IMR-90 (cell line): ENCODE measurements at regions not wholly inside any gene's neighbourhood (a gene's known extent, or its start where the extent isn't known, plus 50 kb on each side); places are given as distances from the start of the nearest gene placed in this dataset.

Source experiments
- ATAC-seq: fragments of 200-7000 bp; cut with Tn5 transposase; 2 replicates; pipeline ENCODE4 v1.9.1; 2020; ENCODE audit warnings: low read depth, mild to moderate bottlenecking, moderate library complexity
- BruUV-seq: library from RNA; stranded (reverse); fragments of 400-500 nt; replicated peaks from 2 replicates; lab custom pipeline; 2021; lab: Mats Ljungman, UMichigan
- CTCF ChIA-PET: fragments of 300-600 bp; formaldehyde crosslinking; extraction: SDS; loops from one replicate; lab custom pipeline; 2021; ENCODE audit warnings: antibody characterized with exemption; lab: Yijun Ruan, JAX
- POLR2A ChIA-PET: fragments of 300-600 bp; sonication (Branson Sonifier 250); formaldehyde crosslinking; loops from one replicate; lab custom pipeline; 2022; ENCODE audit warnings: antibody characterized with exemption; ENCODE audit not compliant: unreplicated experiment; lab: Charles Lee
- DNase-seq: peaks from one replicate; pipeline ENCODE4 v3.0.0; 2013
- H2AFZ ChIP-seq: replicated peaks from 2 replicates; pipeline ENCODE3; 2013; ENCODE audit warnings: low read length, mild to moderate bottlenecking; ENCODE audit not compliant: poor library complexity
- H2AK5ac ChIP-seq: 2 replicates; pipeline ENCODE4 v1.6.1; 2013; ENCODE audit warnings: low read depth, low read length, inconsistent platforms
- H2AK9ac ChIP-seq: replicated peaks from 2 replicates; pipeline ENCODE3; 2013; ENCODE audit warnings: mild to moderate bottlenecking, low read depth, low read length, moderate library complexity; ENCODE audit not compliant: poor library complexity
- H2BK120ac ChIP-seq: 2 replicates; pipeline ENCODE4 v1.6.1; 2013; ENCODE audit warnings: low read depth, low read length, inconsistent platforms
- H2BK15ac ChIP-seq: 3 replicates; pipeline ENCODE4 v1.6.1; 2013; ENCODE audit warnings: low read depth, low read length, inconsistent platforms
- H2BK20ac ChIP-seq: 2 replicates; pipeline ENCODE4 v1.6.1; 2013; ENCODE audit warnings: low read depth, mild to moderate bottlenecking, inconsistent platforms, low read length, moderate library complexity
- H2BK5ac ChIP-seq: 2 replicates; pipeline ENCODE4 v1.6.1; 2013; ENCODE audit warnings: mild to moderate bottlenecking, low read depth, low read length, inconsistent platforms; ENCODE audit not compliant: poor library complexity, severe bottlenecking
- H3K14ac ChIP-seq: replicated peaks from 2 replicates; pipeline ENCODE4 v1.6.1; 2013; ENCODE audit warnings: low read depth, low read length, inconsistent platforms
- H3K18ac ChIP-seq: 2 replicates; pipeline ENCODE4 v1.6.1; 2013; ENCODE audit warnings: low read depth, low read length, control low read depth
- H3K23ac ChIP-seq: 2 replicates; pipeline ENCODE4 v1.6.1; 2013; ENCODE audit warnings: low read depth, low read length, inconsistent platforms
- H3K27ac ChIP-seq: 2 replicates; pipeline ENCODE4 v1.5.1; 2013; ENCODE audit warnings: mild to moderate bottlenecking, control low read depth, low read length; ENCODE audit not compliant: insufficient read depth
- H3K27me3 ChIP-seq: 2 replicates; pipeline ENCODE4 v1.6.1; 2013; ENCODE audit warnings: low read length; ENCODE audit not compliant: control insufficient read depth, insufficient read depth
- H3K36me3 ChIP-seq: 2 replicates; pipeline ENCODE4 v1.6.1; 2013; ENCODE audit warnings: low read length, mixed read lengths; ENCODE audit not compliant: control insufficient read depth, insufficient read depth
- H3K4ac ChIP-seq: 2 replicates; pipeline ENCODE4 v1.6.1; 2013; ENCODE audit warnings: low read depth, low read length, inconsistent platforms
- H3K4me1 ChIP-seq: 2 replicates; pipeline ENCODE4 v1.6.1; 2013; ENCODE audit warnings: low read length, mixed read lengths; ENCODE audit not compliant: control insufficient read depth, insufficient read depth
- H3K4me2 ChIP-seq: 2 replicates; pipeline ENCODE4 v1.6.1; 2013; ENCODE audit warnings: low read depth, mild to moderate bottlenecking, control low read depth, low read length, moderate library complexity
- H3K4me3 ChIP-seq: 2 replicates; pipeline ENCODE4 v1.5.1; 2013; ENCODE audit warnings: low read depth, mild to moderate bottlenecking, control low read depth, low read length, moderate library complexity; ENCODE audit not compliant: insufficient read depth
- H3K56ac ChIP-seq: 2 replicates; pipeline ENCODE4 v1.6.1; 2013; ENCODE audit warnings: low read length, inconsistent platforms; ENCODE audit not compliant: insufficient read depth; ENCODE audit errors: extremely low read depth
- H3K79me1 ChIP-seq, 2 experiments: 2 replicates each; pipeline ENCODE4 v1.6.1; 2013; ENCODE audit warnings: low read length in 2 of 2, inconsistent platforms in 1 of 2, low read depth in 1 of 2
- H3K9ac ChIP-seq: 2 replicates; pipeline ENCODE4 v1.6.1; 2013; ENCODE audit warnings: low read depth, low read length, control low read depth
- H3K9me1 ChIP-seq: 2 replicates; pipeline ENCODE4 v1.6.1; 2013; ENCODE audit warnings: low read length, inconsistent platforms; ENCODE audit not compliant: insufficient read depth
- H3K9me3 ChIP-seq: 2 replicates; pipeline ENCODE4 v1.6.1; 2013; ENCODE audit warnings: low read length; ENCODE audit not compliant: control insufficient read depth, insufficient read depth
- H4K20me1 ChIP-seq: 2 replicates; pipeline ENCODE4 v1.6.1; 2013; ENCODE audit warnings: low read length, inconsistent platforms; ENCODE audit not compliant: insufficient read depth
- H4K5ac ChIP-seq: 2 replicates; pipeline ENCODE4 v1.6.1; 2013; ENCODE audit warnings: mild to moderate bottlenecking, low read depth, low read length, control low read depth
- H4K8ac ChIP-seq, 2 experiments: 2 replicates each; pipeline ENCODE4 v1.6.1; 2013; ENCODE audit warnings: low read depth in 2 of 2, low read length in 2 of 2, control low read depth in 1 of 2, inconsistent platforms in 1 of 2
- H4K91ac ChIP-seq: 2 replicates; pipeline ENCODE4 v1.6.1; 2013; ENCODE audit warnings: low read depth, low read length, inconsistent platforms; ENCODE audit not compliant: insufficient read depth
- BHLHE40 ChIP-seq: fragments of 150-350 bp; IDR thresholded peaks from 2 replicates; pipeline ENCODE4 v1.6.1; 2016; ENCODE audit warnings: mild to moderate bottlenecking, low read depth, low read length
- CEBPB ChIP-seq: IDR thresholded peaks from 2 replicates; pipeline ENCODE4 v1.6.1; 2012; ENCODE audit warnings: low read depth, low read length, improper control_type of control experiment
- CHD1 ChIP-seq: IDR thresholded peaks from 2 replicates; pipeline ENCODE4 v1.6.1; 2012; ENCODE audit warnings: low read depth, low read length, improper control_type of control experiment
- CTCF ChIP-seq: conservative IDR thresholded peaks from 2 replicates; pipeline ENCODE4 v1.5.1; 2012; ENCODE audit warnings: mild to moderate bottlenecking, low read depth, low read length, improper control_type of control experiment
- FOS ChIP-seq: fragments of 150-350 bp; IDR thresholded peaks from 2 replicates; pipeline ENCODE4 v1.6.1; 2016; ENCODE audit warnings: low read depth, low read length
- MAFK ChIP-seq: IDR thresholded peaks from 2 replicates; pipeline ENCODE4 v1.6.1; 2012; ENCODE audit warnings: low read depth, low read length, improper control_type of control experiment
- MAZ ChIP-seq: IDR thresholded peaks from 2 replicates; pipeline ENCODE4 v1.6.1; 2012; ENCODE audit warnings: low read depth, mild to moderate bottlenecking, low read length, improper control_type of control experiment, moderate library complexity, borderline replicate concordance
- MXI1 ChIP-seq: IDR thresholded peaks from 2 replicates; pipeline ENCODE4 v1.6.1; 2012; ENCODE audit warnings: low read depth, mild to moderate bottlenecking, low read length, moderate library complexity, borderline replicate concordance
- NFE2L2 ChIP-seq: fragments of 150-350 bp; IDR thresholded peaks from 2 replicates; pipeline ENCODE4 v1.6.1; 2016; ENCODE audit warnings: low read depth, mild to moderate bottlenecking, low read length
- POLR2A ChIP-seq: IDR thresholded peaks from 2 replicates; pipeline ENCODE4 v1.6.1; 2012; ENCODE audit warnings: mild to moderate bottlenecking, low read depth, low read length
- RCOR1 ChIP-seq: IDR thresholded peaks from 2 replicates; pipeline ENCODE4 v1.6.1; 2012; ENCODE audit warnings: mild to moderate bottlenecking, low read length, improper control_type of control experiment; ENCODE audit not compliant: insufficient replicate concordance
- RFX5 ChIP-seq: IDR thresholded peaks from 2 replicates; pipeline ENCODE4 v1.8.0; 2012; ENCODE audit warnings: low read depth, mild to moderate bottlenecking, low read length, moderate library complexity
- SMC3 ChIP-seq: fragments of 150-350 bp; IDR thresholded peaks from 2 replicates; pipeline ENCODE4 v1.6.1; 2016; ENCODE audit warnings: low read depth, mild to moderate bottlenecking, antibody characterized with exemption, low read length, moderate library complexity
- USF2 ChIP-seq: fragments of 150-350 bp; IDR thresholded peaks from 2 replicates; pipeline ENCODE4 v1.6.1; 2017; ENCODE audit warnings: mild to moderate bottlenecking, antibody characterized with exemption, low read length, low read depth
- WGBS, 2 experiments: methylation state at CpG; one replicate each; pipeline versions ENCODE4 v1.1.5 to v1.1.7; 2013; ENCODE audit warnings: missing lambda C conversion rate in 2 of 2; ENCODE audit not compliant: insufficient read length in 1 of 2; ENCODE audit errors: extremely low coverage in 2 of 2; 5-methylcytosine and 5-hydroxymethylcytosine counted together
- dilution Hi-C: fragments of 300-500 bp; cut with HindIII; formaldehyde crosslinking; loops from one replicate; pipeline ENCODE4 v1.14.3; 2018; ENCODE audit warnings: low sequenced_read_pairs; ENCODE audit not compliant: unreplicated experiment
- in situ Hi-C: fragments of 300-500 bp; cut with MboI; formaldehyde crosslinking; loops from 3 replicates; pipeline ENCODE4 v1.14.3; 2019; ENCODE audit warnings: low sequenced_read_pairs, inconsistent platforms, mixed read lengths
- intact Hi-C: fragments of 100-400 bp; cut with micrococcal nuclease; formaldehyde crosslinking; loops from 2 replicates; pipeline ENCODE4 v1.10.0; 2022
- TF ChIP-seq, protein P1 (sequence below): fragments of 150-350 bp; IDR thresholded peaks from 2 replicates; pipeline ENCODE4 v1.6.1; 2016; ENCODE audit warnings: low read depth, mild to moderate bottlenecking, low read length, moderate library complexity, borderline replicate concordance

- Histone ChIP-seq H3K9me3 (no peaks in the 10 kb centered on the region), H2AFZ (no peak overlapping the region), H3K79me1 (no peaks in the 10 kb centered on the region), H3K9ac (no peak overlapping the region), H2BK120ac (no peak overlapping the region), H3K4ac (no peak overlapping the region), H2BK20ac (no peak overlapping the region), H3K4me2 (no peak overlapping the region), H4K20me1 (no peaks in the 10 kb centered on the region), H4K8ac (no peak overlapping the region), H4K5ac (no peak overlapping the region), H3K23ac (no peak overlapping the region), H3K27ac (no peak overlapping the region), H3K36me3 (no peaks in the 10 kb centered on the region), H3K27me3 (no peaks in the 10 kb centered on the region; the same call in 1 of the 2 replicates), H2AK5ac (no peak overlapping the region), H3K4me1 (no peaks in the 10 kb centered on the region), H2BK5ac (no peak overlapping the region), H3K56ac (no peak overlapping the region), H4K91ac (no peak overlapping the region), H3K9me1 (no peaks in the 10 kb centered on the region), H2AK9ac (no peak overlapping the region), H3K4me3 (no peak overlapping the region), H3K14ac (no peak overlapping the region), H3K18ac (no peak overlapping the region), H2BK15ac (no peak overlapping the region)
- in situ Hi-C loops = loop anchor here (25.0 kb wide), 1 partner anchor 313 kb away; no protein-coding TSS in a partner anchor
- POLR2A ChIA-PET = no interaction called here
- no CpG with 5 or more reads among the region's 1 CpG for WGBS, 2 experiments
- DNase-seq (no peak), ATAC-seq (no peak)
- dilution Hi-C loops = no loop called here
- CTCF ChIA-PET = interaction anchor here (0.6 kb wide), 1 partner anchor 462 kb away, joined by 3 read pairs; no protein-coding TSS in a partner anchor
- intact Hi-C loops = no loop called here
- no TSS peak for BruUV-seq
- TF ChIP-seq RFX5 = no peak
- TF ChIP-seq USF2 = no peak
- no peak for TF ChIP-seq SMC3
- TF ChIP-seq BHLHE40 = no peak
- TF ChIP-seq POLR2A = no peak
- TF ChIP-seq MXI1 = no peak
- TF ChIP-seq MAFK = no peak
- TF ChIP-seq CEBPB = no peak
- TF ChIP-seq RCOR1 = no peak
- no peak for TF ChIP-seq NFE2L2
- TF ChIP-seq CHD1 = no peak
- TF ChIP-seq, protein P1, sequence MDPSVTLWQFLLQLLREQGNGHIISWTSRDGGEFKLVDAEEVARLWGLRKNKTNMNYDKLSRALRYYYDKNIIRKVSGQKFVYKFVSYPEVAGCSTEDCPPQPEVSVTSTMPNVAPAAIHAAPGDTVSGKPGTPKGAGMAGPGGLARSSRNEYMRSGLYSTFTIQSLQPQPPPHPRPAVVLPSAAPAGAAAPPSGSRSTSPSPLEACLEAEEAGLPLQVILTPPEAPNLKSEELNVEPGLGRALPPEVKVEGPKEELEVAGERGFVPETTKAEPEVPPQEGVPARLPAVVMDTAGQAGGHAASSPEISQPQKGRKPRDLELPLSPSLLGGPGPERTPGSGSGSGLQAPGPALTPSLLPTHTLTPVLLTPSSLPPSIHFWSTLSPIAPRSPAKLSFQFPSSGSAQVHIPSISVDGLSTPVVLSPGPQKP = no peak
- no peak for TF ChIP-seq CTCF
- no peak for TF ChIP-seq MAZ
- TF ChIP-seq FOS = no peak
Observed at GRCh38 chr13:76000131-76000530, 364.0 kb downstream of the LMO7 start.
